Esophagus muscularis mucosa (tissue), 3 donors: ENCODE measurements at regions not wholly inside any gene's neighbourhood (a gene's known extent, or its start where the extent isn't known, plus 50 kb on each side); places are given as distances from the start of the nearest gene placed in this dataset.

Experiments used
- POLR2A ChIP-seq: fragments of 450-650 bp; IDR thresholded peaks from one replicate; pipeline ENCODE4 v1.6.1; 2017; ENCODE audit warnings: antibody characterized with exemption, moderate library complexity, mild to moderate bottlenecking, low read depth
- TF ChIP-seq, protein P1 (sequence below), 3 experiments: fragments of 200-600 bp in 2 of 3; fragments of 450-650 bp in 1 of 3; sonication (generic) in 2 of 3; IDR thresholded peaks; one replicate each; pipeline ENCODE4 v1.5.1; 2017 to 2019; ENCODE audit warnings: antibody characterized with exemption in 3 of 3, mild to moderate bottlenecking in 2 of 3, moderate library complexity in 1 of 3

DNA sequence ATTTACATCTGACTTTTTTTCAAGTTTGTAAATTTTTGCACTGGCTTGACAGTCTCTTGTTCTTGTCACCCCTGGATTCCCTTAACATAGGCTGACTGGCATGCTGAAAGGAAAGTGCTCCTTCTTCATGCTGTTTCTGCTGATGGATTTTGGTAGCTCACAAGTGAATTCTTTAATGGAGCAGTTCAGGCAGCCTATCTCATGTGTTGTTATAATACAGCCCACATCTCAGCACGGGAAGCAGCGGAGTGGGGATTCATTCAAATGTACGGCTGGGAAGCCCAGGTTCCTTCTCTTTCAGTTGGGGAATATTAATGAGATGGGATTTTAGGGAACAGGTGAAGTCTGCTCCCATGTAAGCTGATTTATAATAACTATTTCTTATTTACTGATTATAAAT lies 142.8 kb downstream of the CD8B2 start:
- TF ChIP-seq, protein P1, sequence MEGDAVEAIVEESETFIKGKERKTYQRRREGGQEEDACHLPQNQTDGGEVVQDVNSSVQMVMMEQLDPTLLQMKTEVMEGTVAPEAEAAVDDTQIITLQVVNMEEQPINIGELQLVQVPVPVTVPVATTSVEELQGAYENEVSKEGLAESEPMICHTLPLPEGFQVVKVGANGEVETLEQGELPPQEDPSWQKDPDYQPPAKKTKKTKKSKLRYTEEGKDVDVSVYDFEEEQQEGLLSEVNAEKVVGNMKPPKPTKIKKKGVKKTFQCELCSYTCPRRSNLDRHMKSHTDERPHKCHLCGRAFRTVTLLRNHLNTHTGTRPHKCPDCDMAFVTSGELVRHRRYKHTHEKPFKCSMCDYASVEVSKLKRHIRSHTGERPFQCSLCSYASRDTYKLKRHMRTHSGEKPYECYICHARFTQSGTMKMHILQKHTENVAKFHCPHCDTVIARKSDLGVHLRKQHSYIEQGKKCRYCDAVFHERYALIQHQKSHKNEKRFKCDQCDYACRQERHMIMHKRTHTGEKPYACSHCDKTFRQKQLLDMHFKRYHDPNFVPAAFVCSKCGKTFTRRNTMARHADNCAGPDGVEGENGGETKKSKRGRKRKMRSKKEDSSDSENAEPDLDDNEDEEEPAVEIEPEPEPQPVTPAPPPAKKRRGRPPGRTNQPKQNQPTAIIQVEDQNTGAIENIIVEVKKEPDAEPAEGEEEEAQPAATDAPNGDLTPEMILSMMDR (IDR thresholded peaks at IDR 0.05): no peak
- TF ChIP-seq POLR2A: no peak
